ENCODE measurements at regions not wholly inside any gene's neighbourhood (a gene's known extent, or its start where the extent isn't known, plus 50 kb on each side); places are given as distances from the start of the nearest gene placed in this dataset.

DNA sequence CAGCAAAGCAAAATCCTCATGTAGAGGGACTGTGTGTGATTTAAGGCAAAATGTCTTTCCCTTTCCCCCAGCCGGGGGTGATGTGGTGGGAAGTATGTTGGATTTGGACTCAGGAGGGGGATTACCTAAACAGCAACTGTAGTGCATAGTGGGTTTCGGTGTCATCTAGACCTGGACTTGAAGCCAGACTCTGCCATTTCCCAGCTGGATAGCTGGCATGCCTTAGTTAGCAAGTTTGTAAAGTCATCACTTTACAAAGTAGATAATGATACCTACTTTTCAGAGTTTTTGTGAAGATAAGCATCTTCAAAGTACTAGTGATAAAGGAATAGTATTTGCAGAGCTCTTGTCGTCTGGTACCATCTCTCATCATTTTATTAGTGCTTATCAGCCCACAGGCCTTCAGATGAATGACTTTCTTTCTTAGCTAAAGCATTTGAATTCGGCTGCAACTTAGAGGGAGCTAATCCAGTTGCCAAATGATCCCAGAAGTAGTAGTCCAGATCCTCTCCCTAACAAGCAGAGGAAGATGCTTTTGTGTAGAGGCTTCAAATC, 56.2 kb upstream of the ROR1 start:
- peaks cover 8 to 41% (median 15%) of the 10 kb centered on the region in 3 donors for H3K4me1 ChIP-seq
- no peaks in the 10 kb centered on the region for H3K27me3 ChIP-seq
- 65 to 84% methylated on average over 4 of the region's 4 CpGs for WGBS, 2 donors
- no peak overlapping the region for H3K27ac ChIP-seq
- H3K36me3 ChIP-seq = no peaks in the 10 kb centered on the region
- DNase-seq = no peak
- no peak overlapping the region for H3K4me3 ChIP-seq
- TF ChIP-seq, protein P1, sequence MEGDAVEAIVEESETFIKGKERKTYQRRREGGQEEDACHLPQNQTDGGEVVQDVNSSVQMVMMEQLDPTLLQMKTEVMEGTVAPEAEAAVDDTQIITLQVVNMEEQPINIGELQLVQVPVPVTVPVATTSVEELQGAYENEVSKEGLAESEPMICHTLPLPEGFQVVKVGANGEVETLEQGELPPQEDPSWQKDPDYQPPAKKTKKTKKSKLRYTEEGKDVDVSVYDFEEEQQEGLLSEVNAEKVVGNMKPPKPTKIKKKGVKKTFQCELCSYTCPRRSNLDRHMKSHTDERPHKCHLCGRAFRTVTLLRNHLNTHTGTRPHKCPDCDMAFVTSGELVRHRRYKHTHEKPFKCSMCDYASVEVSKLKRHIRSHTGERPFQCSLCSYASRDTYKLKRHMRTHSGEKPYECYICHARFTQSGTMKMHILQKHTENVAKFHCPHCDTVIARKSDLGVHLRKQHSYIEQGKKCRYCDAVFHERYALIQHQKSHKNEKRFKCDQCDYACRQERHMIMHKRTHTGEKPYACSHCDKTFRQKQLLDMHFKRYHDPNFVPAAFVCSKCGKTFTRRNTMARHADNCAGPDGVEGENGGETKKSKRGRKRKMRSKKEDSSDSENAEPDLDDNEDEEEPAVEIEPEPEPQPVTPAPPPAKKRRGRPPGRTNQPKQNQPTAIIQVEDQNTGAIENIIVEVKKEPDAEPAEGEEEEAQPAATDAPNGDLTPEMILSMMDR (IDR thresholded peaks at IDR 0.05) = no peak
- no peak for TF ChIP-seq POLR2A (IDR thresholded peaks at IDR 0.05)
- H3K9me3 ChIP-seq = no peaks in the 10 kb centered on the region
- intact Hi-C loops (cut with DNase I) = no loop called here

DNA sequence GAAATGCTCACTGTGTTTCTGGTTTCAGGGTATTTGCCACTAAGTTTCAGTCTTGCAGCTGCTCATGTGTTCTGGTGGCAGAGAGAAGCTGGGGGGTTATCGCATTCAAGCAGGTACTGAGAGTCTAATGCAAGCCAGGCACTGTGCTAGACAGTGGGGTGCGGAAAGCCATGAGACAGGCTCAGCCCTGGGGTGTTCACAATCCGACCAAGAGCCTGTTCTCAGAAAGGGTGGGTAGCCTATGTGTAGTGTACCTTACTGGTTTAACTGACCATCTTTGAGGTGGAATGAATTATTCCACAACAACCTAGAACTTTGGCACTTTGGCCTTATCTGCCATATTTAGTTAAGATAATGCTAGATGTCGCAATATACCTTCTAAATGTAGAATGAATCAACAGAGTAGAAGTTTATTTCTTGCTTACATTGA, 55.3 kb upstream of the ROR1 start:
- no peak overlapping the region for H3K4me3 ChIP-seq
- WGBS, 2 donors = 88 to 92% methylated on average over 4 of the region's 4 CpGs
- no peaks in the 10 kb centered on the region for H3K27me3 ChIP-seq
- peaks cover 12 to 41% (median 12%) of the 10 kb centered on the region in 3 donors for H3K4me1 ChIP-seq
- DNase-seq = no peak
- no peaks in the 10 kb centered on the region for H3K9me3 ChIP-seq
- intact Hi-C loops (cut with DNase I) = no loop called here
- H3K36me3 ChIP-seq = no peaks in the 10 kb centered on the region
- TF ChIP-seq, protein P1 (IDR thresholded peaks at IDR 0.05) = no peak
- TF ChIP-seq POLR2A (IDR thresholded peaks at IDR 0.05) = no peak
- H3K27ac ChIP-seq = no peak overlapping the region

DNA sequence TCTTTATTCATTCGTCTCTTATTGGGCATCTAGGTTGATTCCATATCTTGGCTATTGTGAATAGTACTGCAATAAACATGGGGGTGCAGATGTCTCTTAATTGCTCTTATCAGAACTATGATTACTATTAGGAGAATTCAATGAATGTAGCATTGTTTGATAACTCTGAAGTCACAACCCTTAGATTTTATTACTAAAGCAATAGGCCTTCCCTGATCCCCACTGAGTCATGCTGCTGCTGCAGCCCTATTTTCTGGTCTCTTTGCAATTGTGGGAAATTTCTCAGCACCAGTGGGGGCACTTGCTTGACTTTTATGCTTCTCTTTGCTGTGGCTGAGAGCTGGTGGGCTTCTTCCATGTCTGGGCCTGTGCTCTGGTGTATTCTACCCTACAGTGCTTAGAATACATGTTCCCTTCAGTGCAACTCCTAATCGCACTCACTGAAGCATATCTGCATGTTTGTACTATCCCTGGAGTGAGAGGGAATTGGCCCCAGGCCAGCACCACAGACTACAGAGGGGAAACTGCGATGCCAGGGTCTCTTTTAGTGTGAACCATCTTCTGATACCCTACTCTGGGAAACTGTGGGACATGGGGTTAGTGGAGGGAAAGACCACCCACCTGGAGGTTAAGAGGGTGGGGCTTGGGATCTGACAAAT, 52.2 kb upstream of the ROR1 start:
- TF ChIP-seq, protein P1 (IDR thresholded peaks at IDR 0.05) = no peak
- H3K9me3 ChIP-seq = no peaks in the 10 kb centered on the region
- no peaks in the 10 kb centered on the region for H3K36me3 ChIP-seq
- WGBS, 2 donors = 50 to 72% methylated on average over 3 of the region's 3 CpGs
- H3K27me3 ChIP-seq = no peaks in the 10 kb centered on the region
- no peak overlapping the region for H3K4me3 ChIP-seq
- no peak overlapping the region for H3K27ac ChIP-seq
- intact Hi-C loops (cut with DNase I) = no loop called here
- peaks cover 0 to 39% (median 4%) of the 10 kb centered on the region in 3 donors for H3K4me1 ChIP-seq
- no peak for DNase-seq

DNA sequence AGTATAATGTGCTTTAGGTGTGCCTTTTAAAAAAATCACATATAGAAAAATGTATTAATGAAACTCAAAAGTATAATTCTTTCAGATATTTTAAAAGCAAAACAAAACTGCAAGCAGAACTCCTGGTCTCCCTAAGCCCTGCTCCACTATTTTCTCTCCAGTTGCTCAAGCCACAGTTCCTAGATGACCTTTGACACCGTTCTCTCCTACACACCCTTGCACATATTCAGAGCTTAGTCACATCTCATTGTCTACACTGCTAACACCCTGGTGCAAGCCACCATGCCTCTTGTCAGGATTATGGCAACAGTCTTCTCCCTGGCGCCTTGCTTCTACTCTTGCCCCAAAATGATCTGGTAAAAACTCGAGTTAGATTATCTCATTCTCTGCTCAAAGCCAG, 50.2 kb upstream of the ROR1 start:
- 49 to 51% methylated on average over 3 of the region's 3 CpGs for WGBS, 2 donors
- no peak overlapping the region for H3K27ac ChIP-seq
- H3K9me3 ChIP-seq = peaks cover 0 to 4% (median 0%) of the 10 kb centered on the region in 3 donors
- TF ChIP-seq, protein P1 (IDR thresholded peaks at IDR 0.05) = no peak
- no peak for TF ChIP-seq POLR2A (IDR thresholded peaks at IDR 0.05)
- no peaks in the 10 kb centered on the region for H3K27me3 ChIP-seq
- no peaks in the 10 kb centered on the region for H3K36me3 ChIP-seq
- no peak for DNase-seq
- intact Hi-C loops (cut with DNase I) = no loop called here
- no peak overlapping the region for H3K4me3 ChIP-seq
- H3K4me1 ChIP-seq = peaks cover 0 to 34% (median 4%) of the 10 kb centered on the region in 3 donors

Measured in esophagus squamous epithelium (tissue), 5 donors.